Fibroblast of skin of left biceps (primary cell): ENCODE measurements at regions not wholly inside any gene's neighbourhood (a gene's known extent, or its start where the extent isn't known, plus 50 kb on each side); places are given as distances from the start of the nearest gene placed in this dataset.
"Not testable (repeated sequence)": the region's sequence is repeated elsewhere in the genome, so short reads cannot be mapped to it uniquely, and the experiment has no call there.

Experiments
- DNase-seq, 2 experiments: peaks; one replicate each; pipeline ENCODE4 v3.0.0-alpha.2; 2013; ENCODE audit warnings: low read depth in 2 of 2

DNA sequence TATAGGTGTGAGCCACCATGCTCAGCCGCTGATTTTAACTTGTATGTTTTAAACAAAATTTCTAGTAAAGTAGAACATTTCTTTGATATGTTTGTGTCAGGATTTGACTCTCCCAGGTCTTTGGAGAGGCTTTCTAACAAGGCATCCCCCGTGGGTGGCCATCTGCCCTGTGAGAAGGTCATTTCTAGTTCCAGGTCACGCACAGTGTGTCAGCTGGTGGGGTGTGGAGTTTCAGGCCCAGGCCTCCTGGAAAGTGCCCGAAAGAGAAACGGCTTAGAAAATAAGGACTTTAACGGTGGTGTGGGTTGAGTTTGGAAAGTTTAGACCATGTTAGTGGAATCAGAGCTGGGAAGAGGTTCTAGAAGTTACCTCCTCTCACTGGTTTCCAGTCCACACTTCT is 61.0 kb downstream of the SPDYE17 start:
- DNase-seq = not testable (repeated sequence)

- not testable (repeated sequence) for DNase-seq
These were observed 62.3 kb downstream of the SPDYE17 start for GRCh38 chr7:76969892-76970291.

DNA sequence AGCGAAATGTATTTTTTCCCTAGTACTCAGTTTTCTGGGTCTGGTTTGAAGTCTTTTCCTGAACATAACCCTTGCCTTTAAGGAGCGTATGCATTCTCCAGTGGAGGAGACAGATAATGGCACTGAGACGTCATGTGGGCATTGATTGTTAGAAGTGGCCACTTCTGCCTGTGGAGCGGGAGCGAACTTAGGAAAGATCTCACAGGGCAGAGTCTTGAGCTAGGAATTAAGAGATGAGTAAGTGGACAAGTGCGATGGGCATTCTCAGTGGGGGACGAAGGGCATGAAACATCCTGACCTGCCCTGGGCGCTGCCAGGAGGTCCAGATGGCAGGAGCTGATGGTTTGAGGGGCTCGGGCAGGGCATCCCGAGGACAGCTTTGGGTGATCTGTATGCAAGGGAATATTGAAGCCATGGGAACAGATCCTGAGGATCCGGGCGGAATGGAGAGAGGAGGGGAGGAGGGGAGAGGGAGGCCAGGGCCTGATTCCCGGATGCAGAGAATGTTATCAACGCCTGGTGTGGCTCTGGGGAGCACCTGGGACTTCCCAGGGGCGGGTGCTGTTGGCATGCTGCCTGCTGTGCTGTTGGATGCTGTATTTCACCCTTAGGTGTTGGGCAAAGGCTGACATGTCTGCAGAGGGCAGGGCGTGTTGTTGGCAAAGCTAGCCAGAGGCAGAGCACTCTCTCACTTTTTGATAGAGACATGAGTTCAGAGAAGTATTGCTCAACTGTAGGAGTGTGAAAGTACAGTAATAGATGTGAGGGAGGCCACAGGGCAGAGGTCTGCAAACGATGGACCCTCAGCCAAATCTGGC is 66.2 kb downstream of the SPDYE17 start:
- not testable (repeated sequence) for DNase-seq

GRCh38 chr7:76964050-76964449 is 68.1 kb downstream of the SPDYE17 start:
- not testable (repeated sequence) for DNase-seq

GRCh38 chr7:76963061-76963460 is 69.1 kb downstream of the SPDYE17 start:
- not testable (repeated sequence) for DNase-seq

- not testable (repeated sequence) for DNase-seq
These were observed 71.7 kb downstream of the SPDYE17 start for GRCh38 chr7:76960400-76960986.

- DNase-seq = not testable (repeated sequence)
These were observed 72.4 kb downstream of the SPDYE17 start for GRCh38 chr7:76959573-76960399.

- DNase-seq = not testable (repeated sequence)
These were observed 75.6 kb downstream of the SPDYE17 start for GRCh38 chr7:76956531-76956930.

GRCh38 chr7:76955124-76955523 is 77.0 kb downstream of the SPDYE17 start:
- DNase-seq = not testable (repeated sequence)

DNA sequence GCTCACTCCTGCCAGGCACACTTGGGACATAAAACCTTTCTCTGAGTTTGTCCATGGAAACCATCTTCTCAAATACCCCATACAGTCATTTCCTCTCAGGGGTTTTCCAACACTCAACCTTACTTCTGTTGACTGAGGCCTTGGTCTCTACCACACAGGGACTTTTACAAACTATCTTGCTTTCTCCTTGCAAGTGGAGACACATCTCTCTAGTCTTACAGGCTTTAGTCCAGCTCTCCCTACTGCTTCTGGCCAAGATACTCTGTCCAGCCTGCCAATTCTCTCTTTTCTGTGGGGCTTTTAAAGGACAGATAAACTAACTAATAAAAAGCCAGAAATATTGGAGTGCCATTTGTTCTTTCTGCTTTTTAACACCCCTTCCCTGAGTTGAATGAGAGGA is 87.6 kb downstream of the SPDYE17 start:
- not testable (repeated sequence) for DNase-seq

DNA sequence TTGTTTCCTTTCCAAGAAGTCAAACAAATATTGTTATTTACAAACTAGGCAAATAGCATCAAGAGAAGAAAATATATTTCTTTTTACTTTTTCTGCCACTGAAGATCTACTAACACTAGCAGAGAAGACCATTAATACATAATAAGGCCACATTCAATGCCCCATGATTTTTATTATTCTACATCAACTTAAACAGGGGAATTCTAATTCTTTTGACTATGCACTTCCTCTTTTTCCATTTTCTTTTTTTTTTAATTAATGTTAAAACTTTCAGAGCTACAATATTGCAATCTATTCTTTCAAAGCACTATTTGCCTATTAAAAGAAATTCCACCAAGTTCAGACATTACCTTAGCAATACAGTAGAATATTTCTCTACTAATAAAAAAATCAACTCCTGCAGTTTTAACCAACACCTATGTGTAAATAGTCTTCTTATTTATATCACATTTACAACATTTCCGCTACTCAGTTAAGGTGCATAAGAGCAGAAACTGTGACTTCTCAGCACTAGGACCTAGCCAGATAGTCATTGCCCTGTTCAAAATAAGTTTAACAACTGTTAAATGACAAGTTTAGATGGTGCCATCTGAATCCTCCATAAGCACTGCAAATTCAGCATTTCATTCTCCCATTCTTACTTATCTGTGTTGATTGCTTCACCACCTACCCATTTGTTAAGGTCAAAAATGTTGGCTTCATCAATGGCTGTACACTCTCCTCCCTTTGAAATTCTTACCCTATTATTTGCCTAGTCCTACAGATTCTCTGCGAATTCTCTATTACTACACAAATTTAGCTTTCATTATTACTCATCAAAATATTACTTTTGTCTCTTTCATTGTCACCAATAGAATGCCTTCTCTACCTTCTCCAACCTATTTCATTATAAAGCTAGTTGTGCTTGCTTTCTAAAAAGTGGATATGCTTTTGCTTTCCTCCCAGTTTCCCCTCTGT is 90.1 kb downstream of the SPDYE17 start:
- DNase-seq = not testable (repeated sequence)

GRCh38 chr7:76937781-76938180 is 94.4 kb downstream of the SPDYE17 start:
- not testable (repeated sequence) for DNase-seq

GRCh38 chr7:76937330-76937729 is 94.8 kb downstream of the SPDYE17 start:
- not testable (repeated sequence) for DNase-seq

GRCh38 chr7:76936346-76936745 is 95.8 kb downstream of the SPDYE17 start:
- not testable (repeated sequence) for DNase-seq

GRCh38 chr7:76934711-76935110 is 97.5 kb downstream of the SPDYE17 start:
- DNase-seq = not testable (repeated sequence)

DNA sequence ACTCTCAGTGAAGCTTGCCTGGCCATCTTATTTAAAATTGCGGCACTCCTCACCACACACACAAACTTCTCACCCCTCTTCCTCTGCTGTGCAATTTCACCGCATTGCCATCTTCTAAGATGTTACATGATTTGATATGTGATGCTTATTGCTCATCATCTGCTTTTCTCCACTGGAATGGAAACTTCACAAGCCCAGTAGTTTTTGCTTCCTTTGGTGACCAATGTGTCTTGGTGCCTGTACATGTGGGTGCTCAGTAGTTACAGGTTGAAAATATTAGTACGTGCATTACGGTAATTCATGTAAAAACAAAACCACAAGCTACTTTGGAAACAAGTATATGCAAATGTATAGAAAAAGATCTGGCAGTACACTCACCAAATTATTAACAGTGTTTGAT is 99.2 kb downstream of the SPDYE17 start:
- not testable (repeated sequence) for DNase-seq

DNA sequence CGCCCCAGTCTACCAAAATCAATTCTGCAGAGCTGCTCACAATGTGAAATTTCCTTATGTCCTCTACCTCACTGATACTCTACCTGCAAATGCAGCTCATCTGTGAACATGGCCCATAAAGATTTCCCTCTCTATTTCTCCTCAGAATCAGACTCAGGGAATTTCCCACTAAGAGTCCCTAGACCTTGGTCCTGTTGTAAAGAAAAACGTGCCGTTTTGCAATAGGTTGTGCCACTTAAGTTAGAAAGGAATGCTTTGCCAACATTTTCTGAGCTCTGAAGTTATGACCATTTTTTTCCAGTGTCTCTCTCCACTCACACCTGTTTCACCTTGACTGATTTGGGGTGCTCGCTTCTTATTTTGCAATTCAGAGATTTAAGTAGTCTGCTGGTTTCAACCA is 100.7 kb downstream of the SPDYE17 start:
- not testable (repeated sequence) for DNase-seq

GRCh38 chr7:76930416-76930815 is 101.7 kb downstream of the SPDYE17 start:
- DNase-seq = not testable (repeated sequence)

DNA sequence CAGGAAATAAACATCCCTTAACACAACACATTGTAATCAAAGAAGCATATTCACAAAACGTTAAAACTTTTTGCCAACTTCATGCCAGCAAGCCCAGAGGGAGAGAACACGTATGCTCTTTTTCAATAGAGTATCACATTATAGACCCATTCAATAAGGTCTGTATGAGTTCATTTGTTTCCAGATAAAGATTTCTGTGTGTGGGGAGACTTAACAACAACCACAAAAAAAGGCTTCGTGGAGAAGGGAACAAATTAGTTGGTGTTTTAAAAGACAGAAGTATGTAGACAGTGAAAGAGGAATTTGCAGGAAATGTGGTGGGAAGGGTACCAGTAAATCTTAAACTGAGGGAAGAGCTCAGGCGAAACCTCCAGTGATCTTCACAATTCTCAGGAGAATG is 103.4 kb downstream of the SPDYE17 start:
- not testable (repeated sequence) for DNase-seq

GRCh38 chr7:76927741-76928393 is 104.3 kb downstream of the SPDYE17 start:
- DNase-seq = not testable (repeated sequence)
